Natural killer cell treated with Interleukin-12 subunit alpha and Interleukin-12 subunit beta and Interleukin-15 and Interleukin-18, amount 100 ng/mL, for 72 hours (primary cell): ENCODE measurements at regions not wholly inside any gene's neighbourhood (a gene's known extent, or its start where the extent isn't known, plus 50 kb on each side); places are given as distances from the start of the nearest gene placed in this dataset.

ENCODE experiments used
- ATAC-seq, 2 donors: fragments of 150-1000 bp; cut with Tn5 transposase in 1 of 2; sonication (Bioruptor Pico), chemical (Tn5 transposase) in 1 of 2; 2 replicates each; pipeline ENCODE4 v1.10.0; 2021
- DNase-seq: peaks from one replicate; pipeline ENCODE4 v3.0.0; 2022; ENCODE audit warnings: low spot score
- H3K27ac Mint-ChIP-seq, 2 donors: 1 replicate in 1 of 2; 2 replicates in 1 of 2; pipeline ENCODE4 v1.8.0; 2022; ENCODE audit warnings: mixed read lengths in 2 of 2, mild to moderate bottlenecking in 1 of 2, moderate library complexity in 1 of 2
- H3K27me3 Mint-ChIP-seq, 2 donors: 1 replicate in 1 of 2; 2 replicates in 1 of 2; pipeline ENCODE4 v1.8.0; 2022; ENCODE audit warnings: mixed read lengths in 2 of 2
- H3K36me3 Mint-ChIP-seq: one replicate; pipeline ENCODE4 v1.8.0; 2022; ENCODE audit warnings: mixed read lengths
- H3K4me1 Mint-ChIP-seq, 2 donors: 1 replicate in 1 of 2; 2 replicates in 1 of 2; pipeline ENCODE4 v1.8.0; 2022; ENCODE audit warnings: low read depth in 2 of 2, mixed read lengths in 2 of 2, mild to moderate bottlenecking in 1 of 2
- H3K4me3 Mint-ChIP-seq: one replicate; pipeline ENCODE4 v1.8.0; 2022; ENCODE audit warnings: mixed read lengths
- H3K9me3 Mint-ChIP-seq: 2 replicates; pipeline ENCODE4 v1.8.0; 2022; ENCODE audit warnings: mixed read lengths

DNA sequence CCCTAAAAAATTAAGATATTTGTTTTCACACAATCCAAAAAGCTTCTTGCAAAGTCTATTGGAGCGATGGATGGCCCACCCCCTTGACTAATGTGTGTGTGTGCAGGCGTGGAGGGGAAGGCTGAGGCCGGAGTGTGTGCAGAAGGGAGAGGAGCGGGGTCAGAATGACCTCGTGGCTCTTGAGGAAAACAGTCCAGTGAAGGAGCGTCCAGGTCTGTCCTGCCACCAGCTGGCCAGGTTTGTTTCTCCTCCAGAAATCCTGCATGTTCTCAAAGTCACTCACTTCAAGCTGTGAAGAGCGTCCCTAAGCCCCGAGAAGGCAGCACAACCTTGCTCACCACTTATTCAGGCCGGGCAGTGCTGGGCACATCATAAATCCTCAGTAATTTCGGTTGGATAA is 69.5 kb upstream of the SSX2IP start:
- ATAC-seq = no peak
- H3K4me1 Mint-ChIP-seq = peaks cover 4 to 10% of the 10 kb centered on the region in 2 donors
- H3K9me3 Mint-ChIP-seq = no peaks in the 10 kb centered on the region
- H3K27ac Mint-ChIP-seq = no peak overlapping the region
- no peak for DNase-seq
- H3K4me3 Mint-ChIP-seq = no peak overlapping the region
- peaks cover 17 to 33% of the 10 kb centered on the region in 2 donors for H3K27me3 Mint-ChIP-seq
- no peaks in the 10 kb centered on the region for H3K36me3 Mint-ChIP-seq

- Mint-ChIP-seq H3K27ac (no peak overlapping the region), H3K9me3 (no peaks in the 10 kb centered on the region), H3K4me3 (no peak overlapping the region), H3K27me3 (peaks cover 17 to 29% of the 10 kb centered on the region in 2 donors), H3K4me1 (peaks cover 4 to 10% of the 10 kb centered on the region in 2 donors), H3K36me3 (no peaks in the 10 kb centered on the region)
- DNase-seq = no peak
- peak in 1 of 2 donors; percentile 43 for ATAC-seq
Observed at GRCh38 chr1:84758968-84759491, 68.8 kb upstream of the SSX2IP start.

GRCh38 chr1:84758476-84758875 is 68.2 kb upstream of the SSX2IP start:
- ATAC-seq (no peak), DNase-seq (no peak)
- Mint-ChIP-seq H3K4me1 (peaks cover 4 to 10% of the 10 kb centered on the region in 2 donors), H3K9me3 (no peaks in the 10 kb centered on the region), H3K4me3 (no peak overlapping the region), H3K27me3 (peaks cover 17 to 28% of the 10 kb centered on the region in 2 donors), H3K27ac (no peak overlapping the region), H3K36me3 (no peaks in the 10 kb centered on the region)

DNA sequence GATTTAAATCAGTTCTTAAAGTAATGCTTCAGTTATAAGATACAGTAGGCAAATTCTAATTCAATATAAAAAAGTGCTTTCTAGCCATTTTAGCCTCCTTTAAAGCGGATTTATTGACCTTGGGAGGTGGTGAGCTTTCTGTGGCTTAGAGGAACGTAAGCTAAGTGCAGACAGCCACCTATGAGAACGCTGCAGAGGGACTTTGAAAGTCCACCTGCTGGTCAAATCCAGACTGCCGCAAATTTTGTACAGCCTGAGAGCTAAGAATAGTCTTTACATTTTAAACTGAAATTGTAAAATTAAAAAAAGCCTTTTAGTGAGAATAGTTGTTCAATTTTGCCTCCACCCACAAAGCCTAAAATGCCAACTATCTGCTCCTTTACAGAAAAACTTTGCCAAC is 67.0 kb upstream of the SSX2IP start:
- Mint-ChIP-seq H3K4me3 (no peak overlapping the region), H3K4me1 (peaks cover 6 to 10% of the 10 kb centered on the region in 2 donors), H3K27ac (no peak overlapping the region), H3K9me3 (no peaks in the 10 kb centered on the region), H3K36me3 (no peaks in the 10 kb centered on the region), H3K27me3 (peaks cover 19 to 29% of the 10 kb centered on the region in 2 donors)
- DNase-seq = no peak
- ATAC-seq = no peak

GRCh38 chr1:84756455-84757082 is 66.3 kb upstream of the SSX2IP start:
- no peaks in the 10 kb centered on the region for H3K9me3 Mint-ChIP-seq
- H3K36me3 Mint-ChIP-seq = no peaks in the 10 kb centered on the region
- no peak for ATAC-seq
- no peak overlapping the region for H3K4me3 Mint-ChIP-seq
- no peak overlapping the region for H3K27ac Mint-ChIP-seq
- peaks cover 17 to 29% of the 10 kb centered on the region in 2 donors for H3K27me3 Mint-ChIP-seq
- DNase-seq = no peak
- peaks cover 6 to 10% of the 10 kb centered on the region in 2 donors for H3K4me1 Mint-ChIP-seq

DNA sequence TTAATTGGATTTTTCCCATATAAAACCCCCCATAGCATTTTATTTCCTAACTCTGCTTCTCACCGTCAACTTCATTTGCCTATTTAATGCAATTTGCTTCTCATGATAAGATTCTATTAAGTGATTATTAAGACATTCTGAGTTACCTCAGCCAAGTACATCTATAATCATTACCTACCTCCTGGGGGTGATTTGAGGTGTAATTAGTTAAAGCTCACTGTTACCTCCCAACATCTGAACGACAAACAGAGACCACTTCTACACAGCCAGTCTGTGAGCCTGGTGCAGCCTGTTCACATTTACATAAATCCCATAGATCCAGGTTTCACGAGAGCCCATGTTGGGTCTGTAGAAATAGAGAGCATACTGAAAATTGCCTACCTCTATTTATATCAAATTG is 65.7 kb upstream of the SSX2IP start:
- DNase-seq = no peak
- no peak overlapping the region for H3K27ac Mint-ChIP-seq
- H3K4me1 Mint-ChIP-seq = peaks cover 6 to 10% of the 10 kb centered on the region in 2 donors
- H3K4me3 Mint-ChIP-seq = no peak overlapping the region
- peaks cover 17 to 29% of the 10 kb centered on the region in 2 donors for H3K27me3 Mint-ChIP-seq
- H3K9me3 Mint-ChIP-seq = no peaks in the 10 kb centered on the region
- H3K36me3 Mint-ChIP-seq = no peaks in the 10 kb centered on the region
- no peak for ATAC-seq

DNA sequence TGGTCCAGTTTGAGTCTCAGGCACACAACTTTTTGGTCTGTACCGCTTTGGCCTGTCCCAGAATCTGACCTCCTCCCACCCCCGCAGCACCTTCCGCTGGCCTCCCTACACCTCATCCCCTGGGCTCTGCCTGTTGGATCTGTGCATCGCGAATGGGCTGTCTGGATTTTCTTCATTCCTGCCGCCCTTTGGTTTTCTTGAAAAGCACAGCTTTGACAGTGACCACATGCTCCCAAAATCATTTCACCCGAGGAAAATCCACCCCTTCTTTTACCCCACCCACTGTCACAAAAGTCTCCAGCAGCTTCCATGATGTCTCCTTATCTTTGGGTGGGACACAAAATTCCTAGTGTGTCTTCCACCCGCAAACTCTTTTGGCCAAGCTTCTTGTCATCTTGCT is 65.0 kb upstream of the SSX2IP start:
- Mint-ChIP-seq H3K9me3 (no peaks in the 10 kb centered on the region), H3K36me3 (no peaks in the 10 kb centered on the region), H3K4me1 (peaks cover 6 to 10% of the 10 kb centered on the region in 2 donors), H3K4me3 (no peak overlapping the region), H3K27ac (no peak overlapping the region), H3K27me3 (peaks cover 24 to 28% of the 10 kb centered on the region in 2 donors)
- DNase-seq (no peak), ATAC-seq (no peak)

DNA sequence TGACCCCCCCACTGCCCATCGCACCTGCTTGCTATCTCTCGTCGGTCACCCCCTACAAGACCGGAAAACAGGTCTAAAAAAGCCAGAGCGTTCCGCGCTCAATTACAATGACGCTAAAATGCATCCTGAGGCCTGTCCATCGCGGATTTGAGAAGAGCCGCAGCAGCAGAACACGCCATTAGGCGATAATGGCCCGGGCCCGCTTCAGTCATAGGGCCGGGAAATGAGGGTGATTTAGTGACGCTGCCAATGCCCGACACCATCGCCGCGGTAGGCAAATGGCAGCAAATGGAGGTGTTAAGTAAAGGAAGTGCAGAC is 64.1 kb upstream of the SSX2IP start:
- no peak overlapping the region for H3K4me3 Mint-ChIP-seq
- H3K36me3 Mint-ChIP-seq = no peaks in the 10 kb centered on the region
- H3K27ac Mint-ChIP-seq = no peak overlapping the region
- H3K27me3 Mint-ChIP-seq = peaks cover 21 to 30% of the 10 kb centered on the region in 2 donors
- H3K9me3 Mint-ChIP-seq = no peaks in the 10 kb centered on the region
- no peak for ATAC-seq
- DNase-seq = no peak
- H3K4me1 Mint-ChIP-seq = peaks cover 6 to 10% of the 10 kb centered on the region in 2 donors

- Mint-ChIP-seq H3K4me1 (peaks cover 2 to 5% of the 10 kb centered on the region in 2 donors), H3K27me3 (peaks cover 15 to 25% of the 10 kb centered on the region in 2 donors), H3K9me3 (no peaks in the 10 kb centered on the region), H3K27ac (no peak overlapping the region), H3K36me3 (no peaks in the 10 kb centered on the region), H3K4me3 (no peak overlapping the region)
- ATAC-seq (peak; percentile 72 to 86), DNase-seq (peak; percentile 68)
Observed at GRCh38 chr1:84753516-84754385, 63.5 kb upstream of the SSX2IP start.

DNA sequence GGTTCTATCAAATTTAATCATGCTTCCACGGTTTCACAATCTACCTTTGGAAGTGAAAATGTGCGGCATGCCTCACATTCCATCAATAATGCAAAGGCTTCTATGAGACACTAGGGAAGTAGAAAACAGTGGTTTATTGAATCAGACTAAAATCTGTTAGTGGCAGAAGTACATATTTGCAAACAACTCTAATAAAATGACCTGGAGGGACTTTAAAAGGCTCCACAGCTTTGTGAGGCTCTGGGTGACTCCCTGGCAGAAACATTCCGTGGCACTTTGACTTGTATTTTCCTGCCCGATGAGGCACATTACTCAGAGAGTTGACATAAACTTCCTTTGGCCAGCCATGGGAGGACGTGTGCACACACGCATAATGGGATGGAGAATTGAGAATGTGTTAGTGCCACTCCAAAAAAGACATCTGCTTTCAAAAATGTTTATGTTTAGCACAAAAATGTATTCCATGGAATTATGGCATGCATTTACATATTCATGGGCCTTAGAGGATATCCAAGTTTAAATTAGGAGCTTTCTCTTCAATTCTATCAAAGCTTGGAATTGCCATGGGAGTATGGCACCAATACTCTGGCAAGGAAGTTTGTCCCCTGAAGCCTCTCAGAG is 60.0 kb upstream of the SSX2IP start:
- peaks cover 9 to 26% of the 10 kb centered on the region in 2 donors for H3K27me3 Mint-ChIP-seq
- no peak for DNase-seq
- no peak for ATAC-seq
- H3K27ac Mint-ChIP-seq = no peak overlapping the region
- no peaks in the 10 kb centered on the region for H3K36me3 Mint-ChIP-seq
- H3K4me1 Mint-ChIP-seq = peaks cover 1 to 2% of the 10 kb centered on the region in 2 donors
- H3K9me3 Mint-ChIP-seq = no peaks in the 10 kb centered on the region
- H3K4me3 Mint-ChIP-seq = no peak overlapping the region

DNA sequence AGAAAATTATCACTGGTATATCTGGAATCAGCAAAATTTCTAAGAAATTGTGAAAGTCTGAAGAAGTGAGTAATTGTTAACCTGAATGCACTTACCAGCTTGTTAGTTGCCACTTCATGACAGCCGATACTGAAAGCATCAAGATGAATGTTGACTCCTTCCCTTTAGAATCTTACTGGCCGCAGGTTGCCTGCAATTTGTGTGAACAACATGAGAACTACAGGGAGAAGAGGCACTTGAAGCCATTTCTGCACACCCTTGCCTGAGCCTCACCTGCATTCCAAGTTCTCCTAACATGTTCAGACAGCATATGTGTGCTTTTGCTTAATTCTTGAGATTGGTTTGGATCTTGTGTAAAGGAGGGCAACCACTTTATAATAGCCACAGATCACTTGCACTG is 59.2 kb upstream of the SSX2IP start:
- Mint-ChIP-seq H3K27me3 (peaks cover 8 to 25% of the 10 kb centered on the region in 2 donors), H3K4me3 (no peak overlapping the region), H3K36me3 (no peaks in the 10 kb centered on the region), H3K9me3 (no peaks in the 10 kb centered on the region), H3K27ac (no peak overlapping the region), H3K4me1 (peaks cover 0 to 2% of the 10 kb centered on the region in 2 donors)
- ATAC-seq (peak in 1 of 2 donors; percentile 56), DNase-seq (no peak)

GRCh38 chr1:84748364-84748763 is 58.1 kb upstream of the SSX2IP start:
- H3K27me3 Mint-ChIP-seq = peaks cover 5 to 24% of the 10 kb centered on the region in 2 donors
- H3K4me3 Mint-ChIP-seq = no peak overlapping the region
- ATAC-seq (no peak), DNase-seq (no peak)
- no peaks in the 10 kb centered on the region for H3K9me3 Mint-ChIP-seq
- H3K27ac Mint-ChIP-seq = no peak overlapping the region
- H3K36me3 Mint-ChIP-seq = no peaks in the 10 kb centered on the region
- peaks cover 0 to under 1% of the 10 kb centered on the region in 2 donors for H3K4me1 Mint-ChIP-seq

GRCh38 chr1:84745857-84746256 is 55.6 kb upstream of the SSX2IP start:
- H3K36me3 Mint-ChIP-seq = no peaks in the 10 kb centered on the region
- no peak overlapping the region for H3K27ac Mint-ChIP-seq
- DNase-seq = no peak
- no peak for ATAC-seq
- no peak overlapping the region for H3K4me3 Mint-ChIP-seq
- peaks cover 3 to 4% of the 10 kb centered on the region in 2 donors for H3K4me1 Mint-ChIP-seq
- H3K27me3 Mint-ChIP-seq = peaks cover 7 to 21% of the 10 kb centered on the region in 2 donors
- H3K9me3 Mint-ChIP-seq = no peaks in the 10 kb centered on the region

GRCh38 chr1:84743896-84744295 is 53.6 kb upstream of the SSX2IP start:
- ATAC-seq (no peak), DNase-seq (no peak)
- no peak overlapping the region for H3K4me3 Mint-ChIP-seq
- no peaks in the 10 kb centered on the region for H3K9me3 Mint-ChIP-seq
- H3K4me1 Mint-ChIP-seq = peaks cover 3 to 4% of the 10 kb centered on the region in 2 donors
- peaks cover 6 to 7% of the 10 kb centered on the region in 2 donors for H3K27me3 Mint-ChIP-seq
- no peak overlapping the region for H3K27ac Mint-ChIP-seq
- no peaks in the 10 kb centered on the region for H3K36me3 Mint-ChIP-seq
